Trophoblast cell (in vitro differentiated cells and primary cell): ENCODE measurements at regions not wholly inside any gene's neighbourhood (a gene's known extent, or its start where the extent isn't known, plus 50 kb on each side); places are given as distances from the start of the nearest gene placed in this dataset.

Experiments used
- DNase-seq, 2 donors: peaks; one replicate each; pipeline ENCODE4 v3.0.0-alpha.2; 2016
- H2AFZ ChIP-seq: 2 replicates; pipeline ENCODE4 v1.6.1; 2013; ENCODE audit warnings: low read length, moderate library complexity, mild to moderate bottlenecking; ENCODE audit not compliant: insufficient read depth, poor library complexity
- H2AK5ac ChIP-seq: 2 replicates; pipeline ENCODE4 v1.6.1; 2013; ENCODE audit warnings: mild to moderate bottlenecking, low read length
- H2BK120ac ChIP-seq: 2 replicates; pipeline ENCODE4 v1.6.1; 2013; ENCODE audit warnings: low read length, mild to moderate bottlenecking, moderate library complexity; ENCODE audit not compliant: insufficient read depth, poor library complexity
- H2BK12ac ChIP-seq: 2 replicates; pipeline ENCODE4 v1.6.1; 2013; ENCODE audit warnings: mild to moderate bottlenecking, low read length, moderate library complexity
- H2BK5ac ChIP-seq: 2 replicates; pipeline ENCODE4 v1.6.1; 2013; ENCODE audit warnings: low read length, low read depth, moderate library complexity, mild to moderate bottlenecking; ENCODE audit not compliant: poor library complexity
- H3K14ac ChIP-seq: 2 replicates; pipeline ENCODE4 v1.6.1; 2013; ENCODE audit warnings: mild to moderate bottlenecking, low read length
- H3K18ac ChIP-seq: 2 replicates; pipeline ENCODE4 v1.6.1; 2013; ENCODE audit warnings: mild to moderate bottlenecking, low read length
- H3K23ac ChIP-seq: 2 replicates; pipeline ENCODE4 v1.6.1; 2013; ENCODE audit warnings: low read length
- H3K27ac ChIP-seq: 2 replicates; pipeline ENCODE4 v1.5.1; 2013; ENCODE audit warnings: low read depth, mild to moderate bottlenecking, inconsistent platforms, low read length, moderate library complexity
- H3K27me3 ChIP-seq: 2 replicates; pipeline ENCODE4 v1.6.1; 2013; ENCODE audit warnings: inconsistent platforms, mild to moderate bottlenecking, low read length, moderate library complexity; ENCODE audit not compliant: insufficient read depth
- H3K36me3 ChIP-seq, 2 experiments: 1 replicate in 1 of 2; 2 replicates in 1 of 2; pipeline ENCODE4 v1.6.1; 2013; ENCODE audit warnings: low read length in 2 of 2, mild to moderate bottlenecking in 2 of 2, moderate library complexity in 1 of 2; ENCODE audit not compliant: insufficient read depth in 2 of 2, control insufficient read depth in 1 of 2
- H3K4ac ChIP-seq: 2 replicates; pipeline ENCODE4 v1.6.1; 2013; ENCODE audit warnings: low read depth, mild to moderate bottlenecking, low read length, moderate library complexity
- H3K4me1 ChIP-seq, 2 experiments: 1 replicate in 1 of 2; 2 replicates in 1 of 2; pipeline ENCODE4 v1.6.1; 2013; ENCODE audit warnings: low read length in 2 of 2, mild to moderate bottlenecking in 2 of 2, moderate library complexity in 1 of 2; ENCODE audit not compliant: insufficient read depth in 2 of 2, control insufficient read depth in 1 of 2
- H3K4me2 ChIP-seq: 2 replicates; pipeline ENCODE4 v1.6.1; 2013; ENCODE audit warnings: inconsistent platforms, mild to moderate bottlenecking, low read length, moderate library complexity
- H3K4me3 ChIP-seq: 2 replicates; pipeline ENCODE4 v1.5.1; 2013; ENCODE audit warnings: mild to moderate bottlenecking, low read depth, low read length, inconsistent platforms
- H3K79me1 ChIP-seq: one replicate; pipeline ENCODE4 v1.6.1; 2013; ENCODE audit warnings: low read length
- H3K79me2 ChIP-seq: 2 replicates; pipeline ENCODE4 v1.6.1; 2013; ENCODE audit warnings: low read length, mild to moderate bottlenecking; ENCODE audit not compliant: control insufficient read depth, insufficient read depth, poor library complexity
- H3K9ac ChIP-seq: 2 replicates; pipeline ENCODE4 v1.6.1; 2013; ENCODE audit warnings: mild to moderate bottlenecking, low read length
- H3K9me3 ChIP-seq: 2 replicates; pipeline ENCODE4 v1.6.1; 2013; ENCODE audit warnings: low read depth, mild to moderate bottlenecking, control low read depth, inconsistent platforms, low read length; ENCODE audit not compliant: insufficient read depth
- H4K12ac ChIP-seq: 2 replicates; pipeline ENCODE4 v1.6.1; 2013; ENCODE audit warnings: low read depth, mild to moderate bottlenecking, low read length, moderate library complexity
- H4K8ac ChIP-seq: 2 replicates; pipeline ENCODE4 v1.6.1; 2013; ENCODE audit warnings: low read depth, mild to moderate bottlenecking, low read length, moderate library complexity
- H4K91ac ChIP-seq: one replicate; pipeline ENCODE4 v1.6.1; 2013; ENCODE audit warnings: low read depth, mild to moderate bottlenecking, low read length, moderate library complexity
- WGBS: extraction: QIAGEN DNeasy Blood & Tissue Kit; methylation state at CpG from one replicate; pipeline ENCODE4 v1.1.7; 2013; ENCODE audit warnings: missing lambda C conversion rate; ENCODE audit not compliant: insufficient read length, insufficient coverage; ENCODE audit errors: extremely low coverage; 5-methylcytosine and 5-hydroxymethylcytosine counted together

GRCh38 chr10:65611592-65611991 is 1314.2 kb upstream of the LRRTM3 start:
- Histone ChIP-seq H3K23ac (no peak overlapping the region), H3K4me1 (no peaks in the 10 kb centered on the region), H3K4me3 (no peak overlapping the region), H3K79me1 (no peaks in the 10 kb centered on the region), H3K79me2 (no peaks in the 10 kb centered on the region), H4K12ac (no peak overlapping the region), H3K9ac (no peak overlapping the region), H3K36me3 (no peaks in the 10 kb centered on the region), H3K4ac (no peak overlapping the region), H4K8ac (no peak overlapping the region), H2AFZ (no peak overlapping the region), H2AK5ac (no peak overlapping the region), H2BK12ac (no peak overlapping the region), H3K4me2 (no peak overlapping the region), H3K9me3 (peaks cover 2% of the 10 kb centered on the region), H3K27ac (no peak overlapping the region), H4K91ac (no peak overlapping the region), H2BK5ac (no peak overlapping the region), H3K27me3 (no peaks in the 10 kb centered on the region), H2BK120ac (no peak overlapping the region), H3K18ac (no peak overlapping the region), H3K14ac (no peak overlapping the region)
- WGBS = no CpG with 5 or more reads among the region's 2 CpGs
- DNase-seq = no peak

- Histone ChIP-seq H4K8ac (no peak overlapping the region), H3K79me2 (no peaks in the 10 kb centered on the region), H3K27ac (no peak overlapping the region), H3K4me3 (no peak overlapping the region), H4K91ac (no peak overlapping the region), H2BK5ac (no peak overlapping the region), H3K4me2 (no peak overlapping the region), H2BK120ac (no peak overlapping the region), H3K23ac (no peak overlapping the region), H3K4me1 (no peaks in the 10 kb centered on the region), H3K9me3 (peaks cover 2% of the 10 kb centered on the region), H4K12ac (no peak overlapping the region), H2BK12ac (no peak overlapping the region), H3K4ac (no peak overlapping the region), H2AFZ (no peak overlapping the region), H3K79me1 (no peaks in the 10 kb centered on the region), H3K14ac (no peak overlapping the region), H3K18ac (no peak overlapping the region), H2AK5ac (no peak overlapping the region), H3K36me3 (no peaks in the 10 kb centered on the region), H3K27me3 (no peaks in the 10 kb centered on the region), H3K9ac (no peak overlapping the region)
- no CpG with 5 or more reads among the region's 2 CpGs for WGBS
- DNase-seq = no peak
Measured at GRCh38 chr10:65614956-65615565, 1310.8 kb upstream of the LRRTM3 start.

- no peak overlapping the region for H4K8ac ChIP-seq
- H3K4ac ChIP-seq = no peak overlapping the region
- H4K12ac ChIP-seq = no peak overlapping the region
- no peaks in the 10 kb centered on the region for H3K79me1 ChIP-seq
- H3K14ac ChIP-seq = no peak overlapping the region
- H3K79me2 ChIP-seq = no peaks in the 10 kb centered on the region
- no peak overlapping the region for H2BK120ac ChIP-seq
- H3K9ac ChIP-seq = no peak overlapping the region
- H2AK5ac ChIP-seq = no peak overlapping the region
- H3K27ac ChIP-seq = no peak overlapping the region
- no peak for DNase-seq
- no peak overlapping the region for H2BK5ac ChIP-seq
- H3K4me1 ChIP-seq = no peaks in the 10 kb centered on the region
- no peak overlapping the region for H3K23ac ChIP-seq
- H3K9me3 ChIP-seq = peaks cover 2% of the 10 kb centered on the region
- WGBS = no CpG with 5 or more reads among the region's 1 CpG
- no peaks in the 10 kb centered on the region for H3K27me3 ChIP-seq
- H2BK12ac ChIP-seq = no peak overlapping the region
- no peak overlapping the region for H3K4me3 ChIP-seq
- no peaks in the 10 kb centered on the region for H3K36me3 ChIP-seq
- H3K18ac ChIP-seq = no peak overlapping the region
- no peak overlapping the region for H4K91ac ChIP-seq
- no peak overlapping the region for H2AFZ ChIP-seq
- no peak overlapping the region for H3K4me2 ChIP-seq
Measured at GRCh38 chr10:65618126-65618525, 1307.7 kb upstream of the LRRTM3 start.

DNA sequence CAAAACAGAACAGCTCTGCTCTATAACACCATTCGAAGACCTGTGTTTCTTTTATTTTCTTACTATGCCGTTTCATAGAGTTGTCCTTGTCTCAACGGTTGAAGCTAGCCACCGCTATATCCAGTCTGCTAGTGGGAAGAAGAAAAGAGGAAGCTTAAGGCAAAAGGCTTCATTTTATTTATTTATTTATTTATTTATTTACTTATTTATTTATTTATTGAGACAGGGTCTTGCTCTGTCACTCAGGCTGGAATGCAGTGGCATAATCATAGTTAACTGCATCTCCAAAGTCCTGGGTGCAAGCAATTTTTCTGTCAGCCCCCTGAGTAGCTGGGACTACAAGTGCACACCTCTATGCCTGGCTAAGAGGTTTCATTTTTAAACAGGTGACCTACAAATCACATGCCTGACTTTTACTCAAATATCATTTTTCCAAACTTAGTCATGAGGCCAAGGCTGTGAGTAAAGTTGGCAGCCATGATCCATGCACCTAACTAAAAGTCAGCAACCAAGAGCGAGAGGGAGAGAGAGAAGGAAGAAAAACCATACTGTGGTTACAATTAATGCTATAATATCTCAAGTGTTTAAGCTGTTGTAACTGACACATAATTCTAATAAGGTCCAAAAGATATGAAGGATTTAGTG is 1305.3 kb upstream of the LRRTM3 start:
- Histone ChIP-seq H3K4me2 (no peak overlapping the region), H3K36me3 (no peaks in the 10 kb centered on the region), H3K27ac (no peak overlapping the region), H4K12ac (no peak overlapping the region), H3K9me3 (no peaks in the 10 kb centered on the region), H3K79me2 (no peaks in the 10 kb centered on the region), H3K27me3 (no peaks in the 10 kb centered on the region), H2AK5ac (no peak overlapping the region), H3K4me3 (no peak overlapping the region), H3K9ac (no peak overlapping the region), H4K91ac (no peak overlapping the region), H3K4ac (no peak overlapping the region), H3K79me1 (no peaks in the 10 kb centered on the region), H4K8ac (no peak overlapping the region), H3K23ac (no peak overlapping the region), H3K18ac (no peak overlapping the region), H2BK5ac (no peak overlapping the region), H2BK120ac (no peak overlapping the region), H2AFZ (no peak overlapping the region), H3K14ac (no peak overlapping the region), H3K4me1 (peaks cover 0 to 3% of the 10 kb centered on the region in 2 experiments), H2BK12ac (no peak overlapping the region)
- WGBS = no CpG with 5 or more reads among the region's 5 CpGs
- DNase-seq = no peak
